A549 (cell line): ENCODE measurements at regions not wholly inside any gene's neighbourhood (a gene's known extent, or its start where the extent isn't known, plus 50 kb on each side); places are given as distances from the start of the nearest gene placed in this dataset.

Source experiments
- ATAC-seq, 2 experiments: fragments of 200-7000 bp in 1 of 2; fragments of >200 bp in 1 of 2; cut with Nextera tagmentation in 1 of 2; cut with Tn5 transposase in 1 of 2; 3 replicates each; pipeline versions ENCODE4 v1.8.0 to v1.9.1; 2018 to 2020; ENCODE audit warnings: mild to moderate bottlenecking in 1 of 2, moderate library complexity in 1 of 2
- CTCF ChIA-PET: fragments of 300-600 bp; sonication (Branson Sonifier 250); formaldehyde crosslinking; extraction: SDS; loops from one replicate; lab custom pipeline; 2021; ENCODE audit warnings: antibody characterized with exemption, inconsistent platforms; lab: Yijun Ruan, JAX
- POLR2A ChIA-PET: fragments of 350-600 bp; formaldehyde crosslinking; extraction: SDS; loops from one replicate; lab custom pipeline; 2021; ENCODE audit warnings: antibody characterized with exemption, inconsistent platforms; lab: Yijun Ruan, JAX
- DNase-seq, 2 experiments: peaks; one replicate each; pipeline versions ENCODE4 v3.0.0 to v3.0.0-alpha.2; 2011 to 2016; ENCODE audit warnings: low read depth in 1 of 2, low spot score in 1 of 2
- FAIRE-seq: peaks from 2 replicates; lab custom pipeline; 2011; peaks lifted over from hg19 to GRCh38; lab: Jason Lieb, UNC
- H3K27ac ChIP-seq, 2 experiments: fragments of >200 bp; sonication (Bioruptor Twin); formaldehyde crosslinking; 3 replicates each; pipeline ENCODE4 v1.5.1; 2016 to 2017
- H3K4me1 ChIP-seq: fragments of >200 bp; sonication (Bioruptor Twin); formaldehyde crosslinking; 3 replicates; pipeline ENCODE4 v1.6.1; 2016
- H3K4me2 ChIP-seq: fragments of >200 bp; sonication (Bioruptor Twin); formaldehyde crosslinking; 3 replicates; pipeline ENCODE4 v1.6.1; 2016
- H3K4me3 ChIP-seq: fragments of >200 bp; sonication (Bioruptor Twin); formaldehyde crosslinking; 3 replicates; pipeline ENCODE4 v1.5.1; 2016
- H3K9me3 ChIP-seq: fragments of >200 bp; sonication (Bioruptor Twin); formaldehyde crosslinking; 3 replicates; pipeline ENCODE4 v1.6.1; 2016
- BHLHE40 ChIP-seq: IDR thresholded peaks from 2 replicates; pipeline ENCODE4 v1.6.1; 2012; ENCODE audit warnings: low read depth, low read length, inconsistent platforms
- CBX2 ChIP-seq: fragments of 200-600 bp; sonication (generic); IDR thresholded peaks from 2 replicates; pipeline ENCODE4 v1.6.1; 2016; ENCODE audit warnings: low read depth, mild to moderate bottlenecking, borderline replicate concordance
- CBX8 ChIP-seq: fragments of 200-600 bp; sonication (generic); IDR thresholded peaks from 2 replicates; pipeline ENCODE4 v1.6.1; 2016
- CEBPB ChIP-seq, 2 experiments: fragments of >200 bp in 1 of 2; sonication (Bioruptor Twin) in 1 of 2; formaldehyde crosslinking in 1 of 2; IDR thresholded peaks; 2 replicates each; pipeline ENCODE4 v1.6.1; 2012 to 2016
- CHD2 ChIP-seq: fragments of 150-350 bp; IDR thresholded peaks from 2 replicates; pipeline ENCODE4 v1.6.1; 2014; ENCODE audit warnings: low read length; ENCODE audit not compliant: partially characterized antibody
- CHD4 ChIP-seq: fragments of 200-600 bp; sonication (generic); IDR thresholded peaks from 2 replicates; pipeline ENCODE4 v1.6.1; 2016; ENCODE audit warnings: antibody characterized with exemption, mild to moderate bottlenecking, borderline replicate concordance
- FOSL2 ChIP-seq, 2 experiments: fragments of 450-650 bp in 1 of 2; fragments of >200 bp in 1 of 2; sonication (Bioruptor Twin) in 1 of 2; formaldehyde crosslinking; IDR thresholded peaks; 2 replicates each; pipeline versions ENCODE4 v1.5.0 to v1.6.1; 2016 to 2020; ENCODE audit warnings: mild to moderate bottlenecking in 1 of 2, moderate library complexity in 1 of 2
- GATA3 ChIP-seq: IDR thresholded peaks from 2 replicates; pipeline ENCODE4 v1.6.1; 2012; ENCODE audit warnings: borderline replicate concordance
- HDAC2 ChIP-seq: fragments of 200-600 bp; sonication (generic); IDR thresholded peaks from 2 replicates; pipeline ENCODE4 v1.6.1; 2016
- HOXA7 ChIP-seq: fragments of 250-450 bp; sonication (Bioruptor Pico); IDR thresholded peaks from 2 replicates; pipeline ENCODE4 v1.5.0; 2020; ENCODE audit warnings: mild to moderate bottlenecking, moderate library complexity
- HOXB5 ChIP-seq: fragments of 250-450 bp; sonication (Bioruptor Pico); IDR thresholded peaks from 2 replicates; pipeline ENCODE4 v1.5.0; 2020; ENCODE audit warnings: mild to moderate bottlenecking, moderate library complexity
- JUN ChIP-seq, 2 experiments: fragments of >200 bp; sonication (Bioruptor Twin); formaldehyde crosslinking; IDR thresholded peaks; 2 replicates in 1 of 2; 3 replicates in 1 of 2; pipeline ENCODE4 v1.6.1; 2016 to 2017
- JUNB ChIP-seq: fragments of >200 bp; sonication (Bioruptor Twin); formaldehyde crosslinking; IDR thresholded peaks from 2 replicates; pipeline ENCODE4 v1.6.1; 2016
- KDM1A ChIP-seq: fragments of 200-600 bp; sonication (generic); IDR thresholded peaks from 2 replicates; pipeline ENCODE4 v1.6.1; 2016; ENCODE audit warnings: low read depth, mild to moderate bottlenecking
- MAFK ChIP-seq: fragments of 450-650 bp; IDR thresholded peaks from 2 replicates; pipeline ENCODE4 v1.6.1; 2014; ENCODE audit not compliant: partially characterized antibody
- MAX ChIP-seq: IDR thresholded peaks from 2 replicates; pipeline ENCODE4 v1.6.1; 2012
- RAD21 ChIP-seq, 2 experiments: fragments of >200 bp in 1 of 2; sonication (Bioruptor Twin) in 1 of 2; formaldehyde crosslinking in 1 of 2; IDR thresholded peaks in 1 of 2; conservative IDR thresholded peaks in 1 of 2; 2 replicates in 1 of 2; 3 replicates in 1 of 2; pipeline ENCODE4 v1.6.1; 2012 to 2018; ENCODE audit warnings: inconsistent platforms in 1 of 2
- RCOR1 ChIP-seq: fragments of 150-350 bp; IDR thresholded peaks from 2 replicates; pipeline ENCODE4 v1.6.1; 2014; ENCODE audit warnings: antibody characterized with exemption, low read length, low read depth
- SMC3 ChIP-seq: fragments of >200 bp; sonication (Bioruptor Twin); formaldehyde crosslinking; IDR thresholded peaks from 3 replicates; pipeline ENCODE4 v1.6.1; 2018; ENCODE audit warnings: inconsistent platforms
- SREBF2 ChIP-seq: fragments of 450-650 bp; IDR thresholded peaks from 2 replicates; pipeline ENCODE4 v1.6.1; 2014; ENCODE audit warnings: mild to moderate bottlenecking, moderate library complexity
- TP53 ChIP-seq: fragments of 250-450 bp; sonication (Bioruptor Pico); IDR thresholded peaks from 2 replicates; pipeline ENCODE4 v1.5.0; 2021; ENCODE audit warnings: mild to moderate bottlenecking, moderate library complexity
- ZC3H11A ChIP-seq: fragments of 450-650 bp; IDR thresholded peaks from 2 replicates; pipeline ENCODE4 v1.6.1; 2014; ENCODE audit warnings: antibody characterized with exemption, mild to moderate bottlenecking
- ZFP36 ChIP-seq: fragments of 450-650 bp; IDR thresholded peaks from 2 replicates; pipeline ENCODE4 v1.6.1; 2014; ENCODE audit warnings: borderline replicate concordance; ENCODE audit not compliant: partially characterized antibody
- WGBS: methylation state at CpG from one replicate; pipeline ENCODE4 v1.1.6; 2017; ENCODE audit errors: missing lambda C conversion rate; 5-methylcytosine and 5-hydroxymethylcytosine counted together
- TF ChIP-seq, protein P1 (sequence below): fragments of 200-600 bp; sonication (generic); IDR thresholded peaks from 2 replicates; pipeline ENCODE4 v1.6.1; 2016; ENCODE audit warnings: antibody characterized with exemption, mild to moderate bottlenecking, moderate library complexity
- TF ChIP-seq, protein P2 (sequence below): IDR thresholded peaks from 2 replicates; pipeline ENCODE4 v1.6.1; 2012; ENCODE audit warnings: low read depth, borderline replicate concordance

DNA sequence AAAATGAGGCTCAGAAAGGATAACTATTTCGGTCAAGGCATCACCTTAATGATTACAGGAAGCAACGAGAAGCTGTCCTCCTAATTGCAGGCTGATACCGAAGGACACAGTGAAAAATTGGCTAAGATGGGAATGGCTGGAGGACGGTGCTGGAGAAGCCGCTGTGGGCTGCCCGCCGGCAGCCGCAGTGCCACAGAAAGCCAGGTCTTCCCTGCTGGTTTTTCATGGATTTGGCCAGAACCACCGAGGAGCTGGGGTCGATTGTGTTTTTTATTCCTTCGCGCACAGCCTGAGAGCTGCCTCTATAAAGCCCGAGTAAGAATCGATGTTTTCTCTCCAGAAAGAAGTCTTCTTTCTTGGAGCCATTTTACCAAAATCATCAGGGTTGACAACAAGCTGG, 1484.2 kb downstream of the BRD1 start:
- H3K4me2 ChIP-seq, result no peak overlapping the region
- ChIA-PET CTCF (no interaction called here), POLR2A (no interaction called here)
- no peak for DNase-seq
- no peak for ATAC-seq
- H3K9me3 ChIP-seq, result no peaks in the 10 kb centered on the region
- TF ChIP-seq TP53 (no peak), HOXA7 (CRISPR knock-in tag) (no peak), CBX8 (no peak), CEBPB (IDR thresholded peaks at IDR 0.05) (no peak), RAD21 (conservative IDR thresholded peaks at IDR 0.05 in 1 of 2, IDR thresholded peaks at IDR 0.05 in 1 of 2) (no peak), MAX (no peak)
- TF ChIP-seq, protein P1, sequence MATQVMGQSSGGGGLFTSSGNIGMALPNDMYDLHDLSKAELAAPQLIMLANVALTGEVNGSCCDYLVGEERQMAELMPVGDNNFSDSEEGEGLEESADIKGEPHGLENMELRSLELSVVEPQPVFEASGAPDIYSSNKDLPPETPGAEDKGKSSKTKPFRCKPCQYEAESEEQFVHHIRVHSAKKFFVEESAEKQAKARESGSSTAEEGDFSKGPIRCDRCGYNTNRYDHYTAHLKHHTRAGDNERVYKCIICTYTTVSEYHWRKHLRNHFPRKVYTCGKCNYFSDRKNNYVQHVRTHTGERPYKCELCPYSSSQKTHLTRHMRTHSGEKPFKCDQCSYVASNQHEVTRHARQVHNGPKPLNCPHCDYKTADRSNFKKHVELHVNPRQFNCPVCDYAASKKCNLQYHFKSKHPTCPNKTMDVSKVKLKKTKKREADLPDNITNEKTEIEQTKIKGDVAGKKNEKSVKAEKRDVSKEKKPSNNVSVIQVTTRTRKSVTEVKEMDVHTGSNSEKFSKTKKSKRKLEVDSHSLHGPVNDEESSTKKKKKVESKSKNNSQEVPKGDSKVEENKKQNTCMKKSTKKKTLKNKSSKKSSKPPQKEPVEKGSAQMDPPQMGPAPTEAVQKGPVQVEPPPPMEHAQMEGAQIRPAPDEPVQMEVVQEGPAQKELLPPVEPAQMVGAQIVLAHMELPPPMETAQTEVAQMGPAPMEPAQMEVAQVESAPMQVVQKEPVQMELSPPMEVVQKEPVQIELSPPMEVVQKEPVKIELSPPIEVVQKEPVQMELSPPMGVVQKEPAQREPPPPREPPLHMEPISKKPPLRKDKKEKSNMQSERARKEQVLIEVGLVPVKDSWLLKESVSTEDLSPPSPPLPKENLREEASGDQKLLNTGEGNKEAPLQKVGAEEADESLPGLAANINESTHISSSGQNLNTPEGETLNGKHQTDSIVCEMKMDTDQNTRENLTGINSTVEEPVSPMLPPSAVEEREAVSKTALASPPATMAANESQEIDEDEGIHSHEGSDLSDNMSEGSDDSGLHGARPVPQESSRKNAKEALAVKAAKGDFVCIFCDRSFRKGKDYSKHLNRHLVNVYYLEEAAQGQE, result no peak
- TF ChIP-seq, protein P2, sequence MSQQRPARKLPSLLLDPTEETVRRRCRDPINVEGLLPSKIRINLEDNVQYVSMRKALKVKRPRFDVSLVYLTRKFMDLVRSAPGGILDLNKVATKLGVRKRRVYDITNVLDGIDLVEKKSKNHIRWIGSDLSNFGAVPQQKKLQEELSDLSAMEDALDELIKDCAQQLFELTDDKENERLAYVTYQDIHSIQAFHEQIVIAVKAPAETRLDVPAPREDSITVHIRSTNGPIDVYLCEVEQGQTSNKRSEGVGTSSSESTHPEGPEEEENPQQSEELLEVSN, result no peak
- no peak for FAIRE-seq
- 81% methylated on average over 14 of the region's 14 CpGs for WGBS
- no peak overlapping the region for H3K27ac ChIP-seq
- peaks cover 12% of the 10 kb centered on the region for H3K4me1 ChIP-seq
- H3K4me3 ChIP-seq, result no peak overlapping the region

- no peak overlapping the region for H3K27ac ChIP-seq
- H3K4me1 ChIP-seq, result peaks cover 11% of the 10 kb centered on the region
- H3K9me3 ChIP-seq, result no peaks in the 10 kb centered on the region
- no peak for FAIRE-seq
- DNase-seq, result no peak
- 91% methylated on average over 3 of the region's 4 CpGs for WGBS
- CTCF ChIA-PET, result no interaction called here
- TF ChIP-seq CBX2 (no peak), RCOR1 (no peak), FOSL2 (IDR thresholded peaks at IDR 0.05) (no peak), FOSL2 (CRISPR knock-in tag; IDR thresholded peaks at IDR 0.05) (no peak), CHD2 (no peak), SMC3 (no peak), JUNB (no peak), MAX (no peak), SREBF2 (no peak), HDAC2 (no peak), JUN (IDR thresholded peaks at IDR 0.05) (no peak), BHLHE40 (no peak), MAFK (no peak), CHD4 (no peak), ZC3H11A (no peak), ZFP36 (no peak), KDM1A (no peak), HOXB5 (no peak), GATA3 (no peak)
- TF ChIP-seq, protein P1, result no peak
- TF ChIP-seq, all 56 proteins: peak for 0
- Histone ChIP-seq H3K4me2 (no peak overlapping the region), H3K4me3 (no peak overlapping the region)
- ATAC-seq, result no peak
- POLR2A ChIA-PET, result no interaction called here
These were observed 1484.9 kb downstream of the BRD1 start for GRCh38 chr22:48342732-48343131.
